ENCODE measurements at regions not wholly inside any gene's neighbourhood (a gene's known extent, or its start where the extent isn't known, plus 50 kb on each side); places are given as distances from the start of the nearest gene placed in this dataset.
"Not testable (repeated sequence)": the region's sequence is repeated elsewhere in the genome, so short reads cannot be mapped to it uniquely, and the experiment has no call there.

- Histone ChIP-seq H3K27ac (ENCODE audit: low read length) (no peak overlapping the region), H3K4me1 (ENCODE audit: control insufficient read depth, insufficient read depth, low read length) (peaks cover 3% of the 10 kb centered on the region), H3K4me3 (ENCODE audit: low read length) (no peak overlapping the region), H3K36me3 (ENCODE audit: control insufficient read depth, insufficient read depth, low read length) (no peaks in the 10 kb centered on the region), H3K9me3 (ENCODE audit: control insufficient read depth, insufficient read depth, low read length) (no peaks in the 10 kb centered on the region), H3K27me3 (ENCODE audit: control insufficient read depth, insufficient read depth, low read length) (no peaks in the 10 kb centered on the region)
- Mint-ChIP-seq H3K27ac (no peak overlapping the region), H3K9me3 (no peaks in the 10 kb centered on the region), H3K27me3 (ENCODE audit: low read depth in 2 of 2) (peaks cover 2 to 8% of the 10 kb centered on the region in 2 donors), H3K4me1 (peaks cover 6 to 7% of the 10 kb centered on the region in 2 donors), H3K36me3 (no peaks in the 10 kb centered on the region), H3K4me3 (no peak overlapping the region)
- TF ChIP-seq CTCF (IDR thresholded peaks at IDR 0.05), result peak; percentile 46
- DNase-seq (peak; percentile 28 to 85), ATAC-seq (peak; percentile 82 to 93 (median 90))
- intact Hi-C loops (cut with micrococcal nuclease), result loop anchor here (1.0 kb wide), 2 partner anchors 121 to 232 kb away; no protein-coding TSS in a partner anchor
- 18% methylated on average over 9 of the region's 9 CpGs for WGBS (ENCODE audit: insufficient coverage)
Measured at GRCh38 chr2:113370478-113371091, 66.9 kb upstream of the ZNG1B start.

GRCh38 chr2:113370030-113370429, 67.5 kb upstream of the ZNG1B start:
- peaks cover 6 to 7% of the 10 kb centered on the region in 2 donors for H3K4me1 Mint-ChIP-seq
- H3K27ac Mint-ChIP-seq, result no peak overlapping the region
- Histone ChIP-seq H3K36me3 (ENCODE audit: control insufficient read depth, insufficient read depth, low read length) (no peaks in the 10 kb centered on the region), H3K4me1 (ENCODE audit: control insufficient read depth, insufficient read depth, low read length) (peaks cover 3% of the 10 kb centered on the region), H3K27ac (ENCODE audit: low read length) (no peak overlapping the region), H3K4me3 (ENCODE audit: low read length) (no peak overlapping the region), H3K9me3 (ENCODE audit: control insufficient read depth, insufficient read depth, low read length) (no peaks in the 10 kb centered on the region), H3K27me3 (ENCODE audit: control insufficient read depth, insufficient read depth, low read length) (no peaks in the 10 kb centered on the region)
- H3K27me3 Mint-ChIP-seq (ENCODE audit: low read depth in 2 of 2), result peaks cover 2 to 8% of the 10 kb centered on the region in 2 donors
- intact Hi-C loops (cut with micrococcal nuclease), result loop anchor here (1.0 kb wide), 2 partner anchors 121 to 232 kb away; no protein-coding TSS in a partner anchor
- TF ChIP-seq CTCF (IDR thresholded peaks at IDR 0.05), result no peak
- no peak overlapping the region for H3K4me3 Mint-ChIP-seq
- WGBS (ENCODE audit: insufficient coverage), result 65% methylated on average over 4 of the region's 5 CpGs
- DNase-seq (no peak), ATAC-seq (no peak)
- no peaks in the 10 kb centered on the region for H3K9me3 Mint-ChIP-seq
- no peaks in the 10 kb centered on the region for H3K36me3 Mint-ChIP-seq

- H3K36me3 Mint-ChIP-seq; intact Hi-C loops (cut with micrococcal nuclease); H3K27ac Mint-ChIP-seq; H3K4me3 Mint-ChIP-seq; H3K27me3 Mint-ChIP-seq (ENCODE audit: low read depth in 2 of 2); DNase-seq; H3K9me3 ChIP-seq (ENCODE audit: control insufficient read depth, insufficient read depth, low read length); H3K4me1 ChIP-seq (ENCODE audit: control insufficient read depth, insufficient read depth, low read length); H3K9me3 Mint-ChIP-seq; H3K27ac ChIP-seq (ENCODE audit: low read length); ATAC-seq; H3K27me3 ChIP-seq (ENCODE audit: control insufficient read depth, insufficient read depth, low read length); H3K4me1 Mint-ChIP-seq; H3K4me3 ChIP-seq (ENCODE audit: low read length); H3K36me3 ChIP-seq (ENCODE audit: control insufficient read depth, insufficient read depth, low read length): not testable (repeated sequence)
Measured at GRCh38 chr2:113368581-113368980, 68.9 kb upstream of the ZNG1B start.

GRCh38 chr2:113366821-113367220, 70.7 kb upstream of the ZNG1B start:
- H3K27me3 ChIP-seq (ENCODE audit: control insufficient read depth, insufficient read depth, low read length); H3K4me1 Mint-ChIP-seq; H3K27me3 Mint-ChIP-seq (ENCODE audit: low read depth in 2 of 2); DNase-seq; ATAC-seq; H3K4me3 Mint-ChIP-seq; H3K27ac Mint-ChIP-seq; intact Hi-C loops (cut with micrococcal nuclease); H3K4me1 ChIP-seq (ENCODE audit: control insufficient read depth, insufficient read depth, low read length); H3K9me3 ChIP-seq (ENCODE audit: control insufficient read depth, insufficient read depth, low read length); H3K4me3 ChIP-seq (ENCODE audit: low read length); H3K36me3 Mint-ChIP-seq; H3K27ac ChIP-seq (ENCODE audit: low read length); H3K36me3 ChIP-seq (ENCODE audit: control insufficient read depth, insufficient read depth, low read length); H3K9me3 Mint-ChIP-seq: not testable (repeated sequence)
- WGBS (ENCODE audit: insufficient coverage), result 91% methylated on average over 4 of the region's 4 CpGs

- H3K27ac ChIP-seq (ENCODE audit: low read length); H3K27ac Mint-ChIP-seq: not testable (repeated sequence)
- 100% methylated on average over 2 of the region's 2 CpGs for WGBS (ENCODE audit: insufficient coverage)
Measured at GRCh38 chr2:113365791-113366190, 71.7 kb upstream of the ZNG1B start.

GRCh38 chr2:113365290-113365689, 72.2 kb upstream of the ZNG1B start:
- intact Hi-C loops (cut with micrococcal nuclease); H3K4me1 ChIP-seq (ENCODE audit: control insufficient read depth, insufficient read depth, low read length); H3K36me3 ChIP-seq (ENCODE audit: control insufficient read depth, insufficient read depth, low read length); H3K9me3 ChIP-seq (ENCODE audit: control insufficient read depth, insufficient read depth, low read length); H3K27ac Mint-ChIP-seq; H3K27me3 Mint-ChIP-seq (ENCODE audit: low read depth in 2 of 2); H3K4me3 Mint-ChIP-seq; H3K27ac ChIP-seq (ENCODE audit: low read length); H3K27me3 ChIP-seq (ENCODE audit: control insufficient read depth, insufficient read depth, low read length); H3K4me1 Mint-ChIP-seq; H3K4me3 ChIP-seq (ENCODE audit: low read length); H3K36me3 Mint-ChIP-seq; ATAC-seq; H3K9me3 Mint-ChIP-seq; DNase-seq: not testable (repeated sequence)

More at GRCh38 chr2:113365791-113366190, 71.7 kb upstream of the ZNG1B start:
- H3K36me3 ChIP-seq (ENCODE audit: control insufficient read depth, insufficient read depth, low read length); H3K9me3 ChIP-seq (ENCODE audit: control insufficient read depth, insufficient read depth, low read length); H3K9me3 Mint-ChIP-seq; ATAC-seq; H3K4me1 Mint-ChIP-seq; H3K4me3 Mint-ChIP-seq; DNase-seq; intact Hi-C loops (cut with micrococcal nuclease); H3K27me3 Mint-ChIP-seq (ENCODE audit: low read depth in 2 of 2); H3K4me1 ChIP-seq (ENCODE audit: control insufficient read depth, insufficient read depth, low read length); H3K4me3 ChIP-seq (ENCODE audit: low read length); H3K36me3 Mint-ChIP-seq; H3K27me3 ChIP-seq (ENCODE audit: control insufficient read depth, insufficient read depth, low read length): not testable (repeated sequence)

Data from natural killer cell (primary cell).